ENCODE measurements at regions not wholly inside any gene's neighbourhood (a gene's known extent, or its start where the extent isn't known, plus 50 kb on each side); places are given as distances from the start of the nearest gene placed in this dataset.

DNA sequence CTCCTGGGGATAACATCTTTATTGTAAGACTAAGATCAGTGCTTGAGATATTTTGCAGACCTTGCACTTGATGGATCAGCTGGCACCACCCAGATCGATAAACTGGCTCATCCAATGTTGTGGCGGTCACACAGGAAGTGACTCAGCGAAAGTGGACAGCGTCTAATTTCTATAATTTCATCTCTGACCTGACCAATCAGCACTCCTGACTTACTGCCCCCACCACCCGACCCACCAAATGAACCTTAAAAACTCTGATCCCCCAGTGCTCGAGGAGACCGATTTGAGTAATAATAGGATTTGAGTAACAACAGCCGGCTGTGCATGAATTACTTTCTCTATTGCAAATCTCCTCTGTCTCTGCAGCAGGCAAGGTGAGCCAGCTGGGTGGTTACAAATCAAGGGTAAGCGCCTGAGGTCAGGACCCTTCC, 62.7 kb upstream of the RNU6-1 start:
- H3K9me2 ChIP-seq (ENCODE audit: insufficient read depth): no peaks in the 10 kb centered on the region
- no peaks in the 10 kb centered on the region for H3K79me2 ChIP-seq (ENCODE audit: low read depth)
- ChIA-PET POLR2A (ENCODE audit: unreplicated experiment) (interaction anchor here (1.1 kb wide), 1 partner anchor 28 kb away, joined by 3 read pairs; no protein-coding TSS in a partner anchor), CTCF (no interaction called here)
- H3K4me2 ChIP-seq: no peak overlapping the region
- H3K4me1 ChIP-seq (replicated peaks; ENCODE audit: insufficient read depth): no peaks in the 10 kb centered on the region
- H4K20me1 ChIP-seq (ENCODE audit: insufficient read depth): no peaks in the 10 kb centered on the region
- H3K27ac ChIP-seq: no peak overlapping the region
- no peak overlapping the region for H2AFZ ChIP-seq
- no peaks in the 10 kb centered on the region for H3K27me3 ChIP-seq (ENCODE audit: insufficient read depth, low read depth)
- intact Hi-C loops (cut with micrococcal nuclease; ENCODE audit: unreplicated experiment): no loop called here
- TF ChIP-seq, protein P1, sequence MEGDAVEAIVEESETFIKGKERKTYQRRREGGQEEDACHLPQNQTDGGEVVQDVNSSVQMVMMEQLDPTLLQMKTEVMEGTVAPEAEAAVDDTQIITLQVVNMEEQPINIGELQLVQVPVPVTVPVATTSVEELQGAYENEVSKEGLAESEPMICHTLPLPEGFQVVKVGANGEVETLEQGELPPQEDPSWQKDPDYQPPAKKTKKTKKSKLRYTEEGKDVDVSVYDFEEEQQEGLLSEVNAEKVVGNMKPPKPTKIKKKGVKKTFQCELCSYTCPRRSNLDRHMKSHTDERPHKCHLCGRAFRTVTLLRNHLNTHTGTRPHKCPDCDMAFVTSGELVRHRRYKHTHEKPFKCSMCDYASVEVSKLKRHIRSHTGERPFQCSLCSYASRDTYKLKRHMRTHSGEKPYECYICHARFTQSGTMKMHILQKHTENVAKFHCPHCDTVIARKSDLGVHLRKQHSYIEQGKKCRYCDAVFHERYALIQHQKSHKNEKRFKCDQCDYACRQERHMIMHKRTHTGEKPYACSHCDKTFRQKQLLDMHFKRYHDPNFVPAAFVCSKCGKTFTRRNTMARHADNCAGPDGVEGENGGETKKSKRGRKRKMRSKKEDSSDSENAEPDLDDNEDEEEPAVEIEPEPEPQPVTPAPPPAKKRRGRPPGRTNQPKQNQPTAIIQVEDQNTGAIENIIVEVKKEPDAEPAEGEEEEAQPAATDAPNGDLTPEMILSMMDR (conservative IDR thresholded peaks at IDR 0.05): no peak
- no peak for TF ChIP-seq EZH2 (IDR thresholded peaks at IDR 0.05; ENCODE audit: low read depth)
- no peaks in the 10 kb centered on the region for H3K9me3 ChIP-seq (ENCODE audit: insufficient read depth, low read depth)
- no peaks in the 10 kb centered on the region for H3K36me3 ChIP-seq (ENCODE audit: low read depth)
- BruUV-seq (replicated peaks): no TSS peak
- H3K4me3 ChIP-seq: no peak overlapping the region
- no peaks in the 10 kb centered on the region for H3F3A ChIP-seq (ENCODE audit: insufficient read depth, low read depth)
- DNase-seq: no peak

DNA sequence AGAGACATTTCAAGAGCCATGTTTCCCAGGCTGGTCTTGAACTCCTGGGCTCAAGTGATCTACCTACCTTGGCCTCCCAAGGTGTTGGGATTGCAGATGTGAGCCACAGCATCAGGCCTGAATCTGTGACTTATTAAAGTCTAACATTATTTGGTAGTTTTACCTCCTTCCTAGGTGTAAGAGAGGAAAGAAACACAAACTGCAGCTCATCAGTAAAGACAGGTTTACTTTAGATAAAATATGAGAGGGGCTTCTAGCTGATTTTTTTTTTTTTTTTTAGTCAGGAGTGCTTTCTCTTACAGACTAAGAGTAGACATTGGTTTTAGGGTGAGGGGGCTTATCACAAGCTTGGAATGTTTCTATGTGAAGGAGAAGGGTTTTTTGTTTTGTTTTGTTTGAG, 63.9 kb upstream of the RNU6-1 start:
- Histone ChIP-seq H3K27me3 (ENCODE audit: insufficient read depth, low read depth) (no peaks in the 10 kb centered on the region), H3K79me2 (ENCODE audit: low read depth) (no peaks in the 10 kb centered on the region), H3K4me2 (no peak overlapping the region), H3K36me3 (ENCODE audit: low read depth) (no peaks in the 10 kb centered on the region), H3K9me2 (ENCODE audit: insufficient read depth) (no peaks in the 10 kb centered on the region), H3K27ac (no peak overlapping the region), H2AFZ (no peak overlapping the region), H3K4me1 (replicated peaks; ENCODE audit: insufficient read depth) (no peaks in the 10 kb centered on the region), H3K9me3 (ENCODE audit: insufficient read depth, low read depth) (no peaks in the 10 kb centered on the region), H3K4me3 (no peak overlapping the region), H3F3A (ENCODE audit: insufficient read depth, low read depth) (no peaks in the 10 kb centered on the region), H4K20me1 (ENCODE audit: insufficient read depth) (no peaks in the 10 kb centered on the region)
- TF ChIP-seq, protein P1 (conservative IDR thresholded peaks at IDR 0.05): no peak
- TF ChIP-seq EZH2 (IDR thresholded peaks at IDR 0.05; ENCODE audit: low read depth): no peak
- no TSS peak for BruUV-seq (replicated peaks)
- ChIA-PET POLR2A (ENCODE audit: unreplicated experiment) (no interaction called here), CTCF (interaction anchor here (0.7 kb wide), 1 partner anchor 349 kb away, joined by 3 read pairs; no protein-coding TSS in a partner anchor)
- intact Hi-C loops (cut with micrococcal nuclease; ENCODE audit: unreplicated experiment): no loop called here
- DNase-seq: no peak

DNA sequence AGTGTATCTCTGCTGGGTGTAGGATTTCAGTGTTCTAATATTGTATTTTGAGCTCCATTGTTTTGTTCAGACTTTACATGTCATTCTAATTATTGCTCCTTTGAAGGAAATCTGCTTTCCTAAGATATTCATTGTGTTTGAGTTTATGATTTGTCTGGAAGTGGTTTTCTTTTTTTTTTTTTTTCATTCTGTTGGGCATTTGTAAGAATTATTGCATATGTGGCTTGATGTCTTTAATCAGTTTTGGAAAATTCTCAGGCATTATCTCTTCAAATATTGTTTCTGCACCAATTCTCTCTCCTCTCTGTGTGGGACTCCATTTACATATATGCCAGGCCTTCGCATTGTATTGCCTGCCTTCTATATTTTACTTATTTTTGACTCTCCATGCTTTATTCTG, 65.8 kb upstream of the RNU6-1 start:
- H3K4me3 ChIP-seq: no peak overlapping the region
- H2AFZ ChIP-seq: no peak overlapping the region
- no TSS peak for BruUV-seq (replicated peaks)
- no peak for DNase-seq
- H3K79me2 ChIP-seq (ENCODE audit: low read depth): no peaks in the 10 kb centered on the region
- no peak overlapping the region for H3K4me2 ChIP-seq
- TF ChIP-seq, protein P1 (conservative IDR thresholded peaks at IDR 0.05): no peak
- no peak for TF ChIP-seq EZH2 (IDR thresholded peaks at IDR 0.05; ENCODE audit: low read depth)
- no peak overlapping the region for H3K27ac ChIP-seq
- ChIA-PET CTCF (no interaction called here), POLR2A (ENCODE audit: unreplicated experiment) (no interaction called here)
- H3K36me3 ChIP-seq (ENCODE audit: low read depth): no peaks in the 10 kb centered on the region
- H3K27me3 ChIP-seq (ENCODE audit: insufficient read depth, low read depth): no peaks in the 10 kb centered on the region
- H4K20me1 ChIP-seq (ENCODE audit: insufficient read depth): no peaks in the 10 kb centered on the region
- H3K9me2 ChIP-seq (ENCODE audit: insufficient read depth): no peaks in the 10 kb centered on the region
- intact Hi-C loops (cut with micrococcal nuclease; ENCODE audit: unreplicated experiment): no loop called here
- no peaks in the 10 kb centered on the region for H3K4me1 ChIP-seq (replicated peaks; ENCODE audit: insufficient read depth)
- H3K9me3 ChIP-seq (ENCODE audit: insufficient read depth, low read depth): no peaks in the 10 kb centered on the region; the same call in 1 of the 2 replicates
- no peaks in the 10 kb centered on the region for H3F3A ChIP-seq (ENCODE audit: insufficient read depth, low read depth)
